ENCODE measurements at regions not wholly inside any gene's neighbourhood (a gene's known extent, or its start where the extent isn't known, plus 50 kb on each side); places are given as distances from the start of the nearest gene placed in this dataset.

GRCh38 chr21:35366394-35367080 is 317.4 kb upstream of the RUNX1 start:
- DNase-seq (ENCODE audit: low spot score), result no peak

DNA sequence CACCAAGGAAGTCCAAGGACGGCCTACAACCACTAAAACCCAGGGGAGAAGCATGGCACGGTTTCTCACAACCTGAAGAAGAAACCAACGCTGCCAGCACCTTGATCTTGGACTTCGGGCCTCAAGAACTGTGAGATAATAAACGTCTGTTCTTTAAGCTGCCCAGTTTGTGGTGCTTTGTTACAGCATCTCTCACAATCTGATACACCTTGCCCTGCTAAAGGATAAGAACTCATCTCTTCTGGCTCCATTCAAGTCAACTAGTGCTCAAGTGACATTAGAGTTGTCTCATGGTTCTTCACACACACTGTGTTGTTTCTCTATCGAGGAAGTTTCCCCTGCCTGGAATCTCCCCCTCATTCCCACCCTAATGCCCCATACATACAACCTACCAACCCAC is 314.4 kb upstream of the RUNX1 start:
- no peak for DNase-seq (ENCODE audit: low spot score)

DNA sequence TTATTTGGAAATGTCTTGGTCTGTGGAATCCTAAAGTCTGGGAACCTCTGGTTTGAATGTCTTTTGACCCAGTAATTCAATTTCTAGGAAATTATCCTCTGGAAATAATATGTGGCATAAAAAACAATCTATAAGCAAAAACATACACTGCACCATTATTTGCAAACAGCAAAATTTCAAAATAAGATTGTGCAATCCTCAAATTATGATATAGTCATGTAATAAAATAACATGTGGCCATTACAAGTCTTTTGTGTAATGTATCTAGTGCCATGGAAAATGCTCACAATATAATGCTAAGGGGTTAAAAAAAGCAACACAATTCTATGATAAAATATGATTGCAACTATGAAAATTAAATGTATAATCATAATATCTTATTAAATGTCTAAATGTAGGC is 312.9 kb upstream of the RUNX1 start:
- DNase-seq (ENCODE audit: low spot score), result no peak

- no peak for DNase-seq (ENCODE audit: low spot score)
Observed at GRCh38 chr21:35360870-35361570, 311.9 kb upstream of the RUNX1 start.

DNA sequence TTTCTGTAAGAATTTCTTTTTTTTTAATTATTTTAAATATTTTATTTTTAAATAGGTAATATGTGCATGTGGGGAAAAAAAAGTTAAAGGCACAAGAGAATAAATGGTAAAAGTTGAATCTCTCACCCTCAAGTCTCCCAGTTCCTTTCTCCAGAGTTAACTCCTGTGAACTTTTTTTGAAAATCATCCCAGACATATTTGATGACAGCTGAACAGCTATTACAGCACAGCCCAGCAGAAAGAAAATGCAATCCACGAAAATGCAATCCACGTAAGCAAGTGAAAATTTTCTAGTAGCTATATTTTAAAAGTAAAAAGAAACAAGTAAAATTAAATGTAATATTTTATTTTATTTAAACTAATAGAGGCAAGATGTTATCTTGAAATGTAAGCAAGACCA is 310.0 kb upstream of the RUNX1 start:
- DNase-seq (ENCODE audit: low spot score), result no peak

DNA sequence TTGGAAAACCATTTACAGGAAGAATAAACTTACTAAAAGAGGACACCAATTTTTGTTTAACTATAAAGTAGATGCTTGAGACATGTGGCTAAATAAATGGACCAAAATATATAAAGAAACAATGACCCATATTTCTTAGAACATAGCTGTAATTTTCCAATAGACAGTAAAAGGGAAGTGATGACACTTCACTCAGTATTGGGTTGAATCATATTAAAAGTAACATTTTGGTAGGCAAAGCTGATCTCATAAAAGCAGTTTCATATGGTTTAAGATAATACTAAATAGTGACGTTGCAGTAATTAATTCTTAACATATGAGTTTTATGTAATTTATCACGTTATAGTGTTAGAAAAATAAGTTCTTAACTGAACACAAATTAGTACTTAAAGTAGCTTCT is 308.9 kb upstream of the RUNX1 start:
- DNase-seq (ENCODE audit: low spot score), result peak; percentile 53

DNA sequence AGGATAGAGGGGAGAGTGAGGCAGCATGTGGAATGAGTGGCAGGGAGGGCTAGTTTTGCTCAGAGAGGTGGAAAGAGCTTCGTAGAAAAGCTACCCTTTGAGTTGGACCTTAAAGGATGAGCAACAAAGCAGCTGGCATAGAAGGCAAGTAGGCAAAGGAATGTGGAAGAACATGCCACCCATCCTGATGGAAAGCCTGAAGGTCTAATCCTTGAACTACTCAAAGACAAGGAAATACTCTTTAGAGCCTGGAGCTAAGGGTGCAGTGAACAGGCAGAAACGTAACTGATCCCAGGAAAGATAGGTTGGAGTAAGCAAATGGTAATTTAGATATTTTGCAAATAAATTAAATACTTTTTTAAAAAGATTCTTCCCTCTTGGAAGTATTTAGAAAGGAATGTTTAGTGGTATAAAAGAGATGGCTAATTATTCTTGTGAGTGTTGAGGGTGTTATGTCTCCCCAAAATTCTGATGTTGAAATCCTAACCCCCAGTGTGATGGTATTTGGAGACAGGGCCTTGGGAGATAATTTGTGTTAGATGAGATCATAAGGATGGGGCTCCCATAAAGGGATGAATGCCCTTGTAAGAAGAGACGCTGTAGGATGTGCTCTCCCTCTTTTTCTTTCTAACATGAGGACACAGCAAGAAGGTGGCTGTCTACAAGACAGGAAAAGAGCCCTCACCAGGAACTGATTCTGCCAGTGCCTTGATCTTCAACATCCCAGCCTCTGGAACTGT is 308.1 kb upstream of the RUNX1 start:
- DNase-seq (ENCODE audit: low spot score), result no peak

GRCh38 chr21:35354078-35354477 is 305.0 kb upstream of the RUNX1 start:
- no peak for DNase-seq (ENCODE audit: low spot score)

DNA sequence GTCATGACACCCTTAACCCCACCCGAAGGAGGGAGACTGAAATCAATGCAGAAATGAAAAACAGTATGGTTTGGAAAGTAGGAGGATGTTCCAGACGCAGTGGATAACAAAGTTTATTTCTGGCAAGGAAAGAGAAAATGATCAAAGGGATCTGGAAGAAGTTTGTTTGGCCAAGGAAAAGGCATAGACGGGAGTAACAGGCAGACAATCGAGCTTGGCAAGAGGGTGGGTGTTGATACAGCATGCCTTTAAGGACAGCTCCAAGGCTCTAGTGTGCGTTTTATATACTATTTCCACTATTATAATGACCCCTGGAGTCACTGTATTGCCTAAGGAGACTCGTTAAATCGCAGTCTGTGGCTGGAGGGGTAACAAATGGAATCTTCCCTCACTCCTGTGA is 303.7 kb upstream of the RUNX1 start:
- no peak for DNase-seq (ENCODE audit: low spot score)

DNA sequence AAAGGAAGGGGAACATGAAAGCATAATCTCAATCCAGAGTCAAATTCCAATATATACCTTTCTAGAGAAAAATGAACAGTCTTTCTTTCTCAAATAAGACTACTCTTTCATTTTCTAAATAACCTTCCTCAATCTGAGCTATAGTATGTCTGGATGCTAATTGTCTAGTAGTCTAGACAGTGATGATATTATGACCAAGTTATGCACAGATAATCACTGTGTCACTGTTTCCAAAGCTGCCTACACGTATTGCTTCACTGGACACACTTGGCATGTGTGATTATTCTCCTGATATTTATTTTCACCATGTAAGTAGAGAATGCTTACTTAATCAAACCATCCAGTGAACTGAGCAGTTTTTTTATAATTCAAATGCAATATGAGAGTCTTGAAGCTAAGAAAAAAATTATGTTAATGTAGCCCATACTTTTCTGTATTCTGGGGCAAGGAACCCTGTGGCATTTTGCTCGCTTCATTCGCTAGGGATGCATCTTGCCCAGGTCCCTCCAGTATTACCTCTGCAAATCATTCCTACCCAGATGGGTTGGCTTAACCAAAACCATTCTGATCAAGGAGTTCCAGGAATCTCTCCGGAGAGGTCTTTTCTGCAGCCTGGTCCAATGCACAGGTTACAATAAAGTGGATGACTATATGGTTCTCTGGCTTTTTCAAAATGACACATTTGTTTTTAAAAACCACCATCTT is 303.1 kb upstream of the RUNX1 start:
- no peak for DNase-seq (ENCODE audit: low spot score)

GRCh38 chr21:35351434-35351833 is 302.3 kb upstream of the RUNX1 start:
- DNase-seq (ENCODE audit: low spot score), result no peak

DNA sequence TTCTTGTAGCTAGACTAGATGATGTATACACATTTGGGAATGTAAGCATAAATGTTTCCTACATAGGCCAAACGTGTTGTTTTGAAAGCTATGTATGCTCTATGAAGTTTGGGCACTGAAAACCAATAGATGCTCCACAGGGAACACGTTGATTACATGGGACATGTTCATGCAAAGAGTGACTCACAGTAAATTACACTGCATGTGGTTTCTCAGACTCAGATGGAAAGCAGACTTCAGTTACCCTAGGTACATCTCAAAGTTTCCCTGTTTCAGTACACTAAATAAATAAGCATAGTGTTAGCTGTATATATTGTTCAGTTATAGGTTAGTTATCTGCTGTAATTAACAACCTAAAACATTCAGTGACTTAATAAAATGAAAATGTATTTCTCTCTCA is 301.9 kb upstream of the RUNX1 start:
- DNase-seq (ENCODE audit: low spot score), result peak; percentile 49

GRCh38 chr21:35349376-35350080 is 300.4 kb upstream of the RUNX1 start:
- no peak for DNase-seq (ENCODE audit: low spot score)

- DNase-seq (ENCODE audit: low spot score), result no peak
Observed at GRCh38 chr21:35348686-35349085, 299.6 kb upstream of the RUNX1 start.

DNA sequence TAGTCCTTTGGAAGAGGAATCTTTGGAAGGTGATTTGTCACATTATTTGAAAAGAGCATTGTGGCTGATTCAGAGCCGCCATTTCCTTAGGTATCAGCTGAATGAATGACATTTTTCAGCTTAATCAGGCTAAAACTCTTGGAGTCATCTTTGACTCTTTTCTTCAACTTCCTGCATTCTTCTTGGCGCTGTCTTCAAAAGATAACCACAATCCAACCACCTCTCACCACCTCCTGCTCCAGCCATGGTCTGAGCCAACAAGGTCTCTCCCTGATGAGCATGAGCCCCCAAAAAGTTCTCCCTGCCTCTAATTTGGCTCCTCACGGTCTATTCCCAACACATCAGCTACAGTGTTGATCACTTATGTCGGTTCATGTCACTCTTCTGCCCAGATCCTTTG is 297.6 kb upstream of the RUNX1 start:
- DNase-seq (ENCODE audit: low spot score), result no peak

DNA sequence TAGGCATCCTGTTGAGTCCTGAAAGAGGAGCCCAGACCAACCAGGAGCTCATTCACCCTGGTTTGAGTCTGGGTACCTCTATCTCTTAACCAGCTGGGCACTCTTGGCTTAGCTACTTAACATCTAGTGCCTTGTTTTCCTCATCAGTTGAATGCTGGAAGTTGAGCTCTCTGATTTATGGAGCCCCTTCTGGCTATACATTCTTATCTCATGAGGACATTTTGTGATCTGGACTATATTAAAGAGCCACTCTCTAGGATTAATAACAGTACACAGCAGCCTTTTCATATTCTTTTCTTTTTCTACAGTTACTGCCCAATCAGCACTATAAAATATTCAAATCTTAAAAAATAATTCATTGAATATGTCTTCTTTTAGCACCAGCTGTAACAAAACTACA is 296.9 kb upstream of the RUNX1 start:
- no peak for DNase-seq (ENCODE audit: low spot score)

- DNase-seq (ENCODE audit: low spot score), result no peak
Observed at GRCh38 chr21:35344582-35344981, 295.5 kb upstream of the RUNX1 start.

GRCh38 chr21:35343046-35343819 is 294.1 kb upstream of the RUNX1 start:
- DNase-seq (ENCODE audit: low spot score), result peak; percentile 44

GRCh38 chr21:35342440-35342839 is 293.3 kb upstream of the RUNX1 start:
- DNase-seq (ENCODE audit: low spot score), result peak; percentile 73

GRCh38 chr21:35340273-35340672 is 291.2 kb upstream of the RUNX1 start:
- DNase-seq (ENCODE audit: low spot score), result no peak

Measured in activated CD4-positive, alpha-beta T cell treated with anti-CD3 and anti-CD28 coated beads, Interleukin-2, Interleukin-4, amounts not matched to agents 100 ng/mL and 50 ng/mL, durations not matched to agents 16 hours and 8 hours (primary cell).